GM12875 (cell line): ENCODE measurements at regions not wholly inside any gene's neighbourhood (a gene's known extent, or its start where the extent isn't known, plus 50 kb on each side); places are given as distances from the start of the nearest gene placed in this dataset.

Source experiments
- H3K4me3 ChIP-seq: one replicate; pipeline ENCODE4 v1.5.1; 2011; ENCODE audit warnings: low read depth, low read length, control low read depth
- TF ChIP-seq, protein P1 (sequence below): IDR thresholded peaks from 2 replicates; pipeline ENCODE4 v1.5.1; 2011; ENCODE audit warnings: low read depth, mild to moderate bottlenecking, control low read depth, inconsistent platforms, low read length, moderate library complexity, borderline replicate concordance; ENCODE audit not compliant: insufficient read depth

DNA sequence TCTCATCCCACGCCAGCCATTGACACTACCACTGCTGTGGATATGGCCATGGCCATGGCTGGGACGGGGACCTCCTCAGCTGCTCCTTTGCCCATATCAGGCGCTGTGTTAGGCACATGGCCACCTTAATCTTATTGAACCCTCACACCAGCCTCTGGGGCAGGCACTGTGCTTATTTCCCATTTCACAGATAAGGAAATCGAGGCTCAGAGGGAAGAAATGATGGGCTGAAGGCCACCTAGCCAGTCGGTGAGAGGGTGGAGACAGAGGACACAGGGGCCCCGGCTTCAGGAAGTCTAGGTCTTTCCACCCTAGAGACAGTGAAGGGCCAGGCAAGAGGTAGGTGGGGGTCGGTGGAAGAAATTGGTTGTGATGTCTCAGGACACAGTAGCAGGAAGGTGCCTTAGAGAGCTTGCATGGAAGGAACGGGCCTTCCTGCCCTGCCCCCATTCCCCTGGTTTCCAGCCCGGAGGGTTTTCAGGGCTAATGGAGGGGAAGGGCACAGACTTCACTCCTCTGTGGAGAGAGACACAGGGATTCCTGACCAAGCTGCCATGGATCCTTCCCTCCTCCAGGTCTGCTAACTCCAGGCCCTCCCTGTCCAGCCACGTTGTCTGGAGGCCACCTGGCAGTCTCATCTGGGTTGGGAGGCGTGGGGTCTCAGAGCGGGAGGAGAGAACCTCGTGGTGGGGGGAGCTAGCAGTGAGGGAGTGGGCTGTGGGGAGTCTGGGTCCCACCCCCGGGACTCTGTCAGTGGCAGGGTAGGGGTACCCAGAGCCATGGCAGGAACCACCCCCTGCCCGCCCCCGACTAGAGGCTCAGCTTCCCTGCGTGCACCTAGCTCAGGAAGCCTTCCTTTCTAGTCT is 120.4 kb downstream of the VEGFA start:
- TF ChIP-seq, protein P1, sequence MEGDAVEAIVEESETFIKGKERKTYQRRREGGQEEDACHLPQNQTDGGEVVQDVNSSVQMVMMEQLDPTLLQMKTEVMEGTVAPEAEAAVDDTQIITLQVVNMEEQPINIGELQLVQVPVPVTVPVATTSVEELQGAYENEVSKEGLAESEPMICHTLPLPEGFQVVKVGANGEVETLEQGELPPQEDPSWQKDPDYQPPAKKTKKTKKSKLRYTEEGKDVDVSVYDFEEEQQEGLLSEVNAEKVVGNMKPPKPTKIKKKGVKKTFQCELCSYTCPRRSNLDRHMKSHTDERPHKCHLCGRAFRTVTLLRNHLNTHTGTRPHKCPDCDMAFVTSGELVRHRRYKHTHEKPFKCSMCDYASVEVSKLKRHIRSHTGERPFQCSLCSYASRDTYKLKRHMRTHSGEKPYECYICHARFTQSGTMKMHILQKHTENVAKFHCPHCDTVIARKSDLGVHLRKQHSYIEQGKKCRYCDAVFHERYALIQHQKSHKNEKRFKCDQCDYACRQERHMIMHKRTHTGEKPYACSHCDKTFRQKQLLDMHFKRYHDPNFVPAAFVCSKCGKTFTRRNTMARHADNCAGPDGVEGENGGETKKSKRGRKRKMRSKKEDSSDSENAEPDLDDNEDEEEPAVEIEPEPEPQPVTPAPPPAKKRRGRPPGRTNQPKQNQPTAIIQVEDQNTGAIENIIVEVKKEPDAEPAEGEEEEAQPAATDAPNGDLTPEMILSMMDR: no peak
- no peak overlapping the region for H3K4me3 ChIP-seq

DNA sequence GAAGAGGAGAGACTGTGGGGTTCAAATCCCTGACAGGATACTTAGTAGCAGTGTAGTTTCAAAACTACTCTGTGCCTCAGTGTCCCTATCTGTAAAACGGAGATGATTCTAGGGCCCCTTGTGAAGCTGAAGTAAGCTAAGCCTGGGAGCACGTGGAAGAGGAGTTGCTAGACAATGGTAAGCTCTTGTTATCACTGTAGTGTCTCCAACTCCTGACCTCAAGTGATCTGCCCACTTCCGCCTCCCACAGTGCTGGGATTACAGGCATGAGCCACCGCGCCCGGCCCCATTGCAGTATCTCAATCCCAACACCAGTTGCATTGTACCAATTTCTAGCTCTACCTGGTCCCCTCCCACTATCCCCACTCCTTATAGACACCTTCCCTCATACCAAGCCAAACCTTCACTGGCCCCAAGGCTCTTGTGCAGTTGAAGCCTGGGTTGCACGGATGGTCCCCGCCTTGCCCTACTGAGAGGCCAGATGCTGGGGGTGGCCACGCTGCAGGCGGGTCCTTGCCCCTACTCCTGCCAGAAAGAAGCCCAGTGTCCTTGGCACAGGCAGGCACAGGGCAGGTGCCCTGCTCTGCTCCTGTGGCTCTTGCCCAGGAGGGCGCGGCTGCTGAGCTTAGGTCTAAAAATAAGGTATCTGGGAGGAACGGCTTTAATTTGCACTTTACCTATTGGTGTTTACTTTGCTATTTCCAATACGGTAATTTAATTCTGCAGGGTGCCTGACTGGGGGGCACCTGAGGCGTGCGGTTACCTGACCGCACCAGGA is 118.1 kb downstream of the VEGFA start:
- TF ChIP-seq, protein P1: no peak
- H3K4me3 ChIP-seq: no peak overlapping the region

- TF ChIP-seq, protein P1: no peak
- no peak overlapping the region for H3K4me3 ChIP-seq
These were observed 117.4 kb downstream of the VEGFA start for GRCh38 chr6:43887340-43887858.

DNA sequence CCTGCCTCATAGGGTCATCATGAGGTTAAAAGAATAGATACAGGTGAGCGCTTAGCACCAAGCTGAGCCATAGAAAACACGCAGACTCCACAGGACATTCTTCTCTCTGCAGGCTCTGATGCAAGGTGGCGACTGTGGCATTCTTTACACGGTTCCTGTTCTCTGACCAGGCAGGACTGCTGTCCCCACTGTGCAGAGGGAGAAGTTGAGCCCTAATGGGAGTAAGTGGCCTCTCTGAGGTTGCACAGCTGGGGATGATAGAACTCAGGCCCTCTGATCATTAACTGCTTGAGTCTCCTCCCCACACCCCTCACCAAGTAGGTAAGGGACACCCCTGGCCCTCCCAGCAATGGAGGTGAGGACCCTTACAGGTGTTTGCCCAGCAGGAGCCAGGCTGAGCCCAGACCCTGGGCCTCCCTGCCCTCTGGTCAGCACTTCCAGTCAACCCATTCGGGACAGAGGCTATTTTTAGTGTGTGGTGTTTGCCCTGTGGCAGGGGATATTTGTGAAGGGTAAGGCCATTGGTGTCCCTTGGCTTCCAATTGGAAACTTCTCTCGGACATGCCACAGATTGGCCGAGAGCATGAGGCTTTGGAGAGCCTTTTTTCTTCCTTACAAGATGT is 116.8 kb downstream of the VEGFA start:
- no peak overlapping the region for H3K4me3 ChIP-seq
- TF ChIP-seq, protein P1: no peak

DNA sequence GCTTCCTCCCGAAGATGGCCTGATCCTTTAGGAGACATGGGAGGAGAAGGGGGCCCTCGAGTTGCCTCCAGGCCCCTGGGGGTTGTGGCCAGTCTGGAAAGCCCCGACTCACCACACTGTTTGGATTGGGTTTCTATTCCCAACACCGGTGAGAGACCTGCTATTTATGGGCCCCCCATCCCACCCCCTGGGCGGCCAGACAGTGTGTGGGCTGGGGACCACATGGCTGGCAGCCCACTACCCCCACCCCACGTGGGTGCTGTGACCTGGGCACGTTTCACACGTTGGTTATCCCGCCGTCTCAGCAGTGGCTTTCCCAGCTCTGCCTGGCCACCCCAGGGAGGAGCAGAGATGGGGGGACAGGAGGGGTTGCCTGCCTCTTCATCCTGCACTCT is 116.1 kb downstream of the VEGFA start:
- TF ChIP-seq, protein P1: no peak
- no peak overlapping the region for H3K4me3 ChIP-seq

DNA sequence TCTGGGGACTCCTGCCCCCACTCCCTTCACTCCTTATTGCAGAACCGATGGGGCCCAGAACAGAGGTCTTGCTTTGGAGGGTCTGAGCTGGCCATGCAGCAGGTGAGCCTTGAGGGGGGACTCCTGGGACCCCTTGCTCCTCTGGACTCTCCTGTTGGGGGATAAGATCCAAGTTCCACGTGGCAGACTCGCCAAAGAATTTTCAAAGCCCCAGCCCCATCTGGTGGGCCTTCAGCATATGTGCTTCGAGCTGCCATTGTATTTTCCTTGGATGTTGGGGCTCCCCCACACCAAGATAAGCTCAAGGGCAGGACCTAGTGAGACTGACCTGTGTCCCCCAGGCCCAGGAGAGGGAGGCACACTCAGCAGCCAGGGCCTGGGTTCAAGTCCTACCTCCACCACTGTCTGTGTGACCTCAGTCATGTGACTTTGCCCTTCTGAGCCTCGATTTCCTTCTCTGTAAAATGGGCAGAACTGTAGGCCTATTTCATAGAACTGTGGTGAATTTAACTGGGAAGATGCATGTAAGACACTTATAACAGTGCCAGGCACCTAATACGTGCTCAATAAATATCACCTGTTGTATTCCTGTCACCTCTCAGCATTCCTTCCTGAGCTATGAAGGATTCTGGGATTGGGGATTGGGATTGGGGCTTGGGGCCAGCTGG is 115.5 kb downstream of the VEGFA start:
- TF ChIP-seq, protein P1: no peak
- no peak overlapping the region for H3K4me3 ChIP-seq
